ENCODE measurements at regions not wholly inside any gene's neighbourhood (a gene's known extent, or its start where the extent isn't known, plus 50 kb on each side); places are given as distances from the start of the nearest gene placed in this dataset.

- DNase-seq (ENCODE audit: low spot score), result no peak
These were observed 484.0 kb upstream of the TGFBR2 start for GRCh38 chr3:30122359-30122758.

- no peak for DNase-seq (ENCODE audit: low spot score)
These were observed 483.2 kb upstream of the TGFBR2 start for GRCh38 chr3:30123224-30123623.

DNA sequence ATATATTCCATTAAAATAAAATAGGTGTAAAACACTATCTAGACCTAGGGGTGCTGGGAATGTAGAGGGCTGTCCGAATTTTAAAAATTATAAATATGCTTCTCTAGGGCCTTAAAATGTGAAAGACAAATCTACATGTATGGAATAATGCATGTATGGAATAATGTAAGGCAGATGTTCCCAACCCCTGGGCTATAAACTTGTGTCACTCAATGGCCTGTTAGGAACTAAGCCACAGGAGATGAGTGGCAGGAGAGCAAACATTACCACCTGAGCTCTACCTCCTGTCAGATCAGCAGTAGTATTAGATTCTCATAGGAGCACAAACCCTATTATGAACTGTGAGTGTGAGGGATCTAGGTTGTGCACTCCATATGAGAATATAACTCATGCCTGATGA lies 482.6 kb upstream of the TGFBR2 start:
- no peak for DNase-seq (ENCODE audit: low spot score)

DNA sequence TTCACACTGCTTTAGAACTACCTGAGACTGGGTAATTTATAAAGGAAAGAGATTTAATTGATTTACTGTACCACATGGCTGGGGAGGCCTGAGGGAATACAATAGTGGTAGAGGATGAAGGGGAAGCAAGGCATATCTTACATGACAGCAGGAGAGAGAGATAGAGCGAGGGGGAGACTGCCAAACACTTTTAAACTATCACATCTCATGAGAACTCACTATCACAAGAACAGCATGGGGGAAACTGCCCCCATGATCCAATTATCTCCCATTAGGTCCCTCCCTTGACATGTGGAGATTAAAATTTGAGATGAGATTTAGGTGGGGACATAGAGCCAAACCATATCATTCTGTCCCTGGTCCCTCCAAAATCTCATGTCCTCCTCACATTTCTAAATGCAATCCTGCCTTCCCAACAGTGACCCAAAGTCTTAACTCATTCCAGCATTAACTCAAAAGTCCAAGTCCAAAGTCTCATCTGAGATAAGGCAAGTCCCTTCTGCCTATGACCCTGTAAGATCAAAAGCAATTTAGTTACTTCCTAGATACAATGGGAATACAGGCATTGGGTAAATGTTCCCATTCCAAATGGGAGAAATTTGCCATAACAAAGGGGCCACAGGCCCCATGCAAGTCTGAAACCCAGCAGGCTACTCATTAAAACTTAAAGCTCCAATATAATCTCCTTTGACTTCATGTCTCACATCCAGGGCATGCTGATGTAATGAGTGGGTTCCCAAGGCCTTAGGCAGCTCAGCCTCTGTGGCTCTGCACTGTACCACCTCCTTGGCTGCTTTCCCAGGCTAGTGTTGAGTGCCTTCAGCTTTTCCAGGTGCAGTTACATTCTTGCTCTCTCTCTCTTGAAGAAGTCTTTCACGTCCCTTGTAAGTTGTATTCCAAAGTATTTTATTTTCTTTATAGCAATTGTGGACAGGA lies 481.7 kb upstream of the TGFBR2 start:
- no peak for DNase-seq (ENCODE audit: low spot score)

DNA sequence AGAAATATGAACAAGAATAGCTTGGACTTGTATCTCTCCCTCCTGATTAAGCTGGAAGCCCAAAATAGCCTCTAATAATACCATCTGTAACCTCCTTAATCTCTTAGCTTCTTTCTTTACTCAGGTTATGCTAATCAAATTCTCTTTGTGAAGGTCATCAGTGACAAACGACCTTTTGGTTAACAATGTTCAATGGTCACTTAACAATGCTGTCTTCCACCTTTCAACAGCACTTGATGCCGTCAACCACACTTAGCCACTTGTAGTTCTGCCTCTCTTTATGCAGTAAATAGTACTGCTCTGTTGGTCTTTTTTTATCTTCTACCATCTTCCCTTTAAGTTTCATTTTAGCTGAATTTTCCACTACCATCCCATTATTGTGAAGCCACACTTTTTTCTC lies 476.6 kb upstream of the TGFBR2 start:
- no peak for DNase-seq (ENCODE audit: low spot score)

DNA sequence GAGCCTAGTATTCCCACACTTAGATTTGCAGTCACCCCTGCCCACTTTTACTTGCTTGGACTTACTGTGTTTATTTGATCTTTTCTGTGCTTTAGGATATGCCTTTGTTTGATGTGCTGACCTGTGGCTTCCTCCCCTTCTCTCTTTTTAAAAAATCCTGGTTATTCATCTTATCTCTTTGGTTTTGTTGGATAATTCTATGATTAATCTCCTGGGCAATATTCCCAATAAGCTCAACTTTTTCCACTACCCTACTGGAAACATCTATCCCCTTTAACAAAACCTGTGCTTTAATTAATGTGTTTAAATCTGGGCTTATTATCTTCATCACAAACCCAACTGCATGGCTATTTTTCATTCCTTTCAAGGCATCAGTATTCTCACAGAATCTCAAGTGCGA lies 476.0 kb upstream of the TGFBR2 start:
- no peak for DNase-seq (ENCODE audit: low spot score)

DNA sequence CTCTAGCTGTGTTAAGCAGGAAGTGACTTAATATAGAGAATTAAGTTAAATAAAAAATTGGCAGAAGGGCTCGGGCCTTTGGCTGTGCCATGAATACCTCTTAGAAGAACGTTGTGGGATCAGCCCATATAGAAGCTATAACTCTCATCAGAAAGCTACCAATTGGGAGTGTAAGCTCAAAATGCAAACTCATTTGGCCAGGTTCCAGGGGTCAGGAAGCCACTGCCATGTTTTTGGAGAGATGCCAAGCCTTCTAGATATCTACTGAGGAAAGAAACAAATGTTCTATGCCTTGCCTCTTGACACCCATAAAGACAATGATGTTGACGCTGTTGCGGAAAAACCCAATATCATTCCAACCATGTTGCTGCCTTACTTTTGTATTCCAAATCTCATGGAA lies 475.2 kb upstream of the TGFBR2 start:
- DNase-seq (ENCODE audit: low spot score), result no peak

GRCh38 chr3:30135190-30135589 lies 471.2 kb upstream of the TGFBR2 start:
- no peak for DNase-seq (ENCODE audit: low spot score)

DNA sequence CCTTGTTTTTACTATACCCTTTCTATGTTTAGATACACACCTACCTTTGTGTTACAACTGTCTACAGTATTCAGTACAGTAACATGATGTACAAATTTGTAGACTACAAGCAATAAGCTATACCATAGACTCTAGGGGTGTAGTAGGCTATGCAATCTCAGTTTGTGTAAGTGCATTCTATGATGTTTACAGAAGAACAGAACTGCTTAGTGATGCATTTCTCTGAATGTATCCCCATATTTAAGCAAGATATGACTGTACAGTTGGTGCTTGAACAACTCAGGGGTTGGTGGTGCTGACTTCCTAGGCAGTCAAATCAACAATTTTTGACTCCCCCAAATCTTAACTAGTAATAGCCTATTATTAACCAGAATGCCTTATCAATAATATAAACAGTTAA lies 467.1 kb upstream of the TGFBR2 start:
- DNase-seq (ENCODE audit: low spot score), result no peak

DNA sequence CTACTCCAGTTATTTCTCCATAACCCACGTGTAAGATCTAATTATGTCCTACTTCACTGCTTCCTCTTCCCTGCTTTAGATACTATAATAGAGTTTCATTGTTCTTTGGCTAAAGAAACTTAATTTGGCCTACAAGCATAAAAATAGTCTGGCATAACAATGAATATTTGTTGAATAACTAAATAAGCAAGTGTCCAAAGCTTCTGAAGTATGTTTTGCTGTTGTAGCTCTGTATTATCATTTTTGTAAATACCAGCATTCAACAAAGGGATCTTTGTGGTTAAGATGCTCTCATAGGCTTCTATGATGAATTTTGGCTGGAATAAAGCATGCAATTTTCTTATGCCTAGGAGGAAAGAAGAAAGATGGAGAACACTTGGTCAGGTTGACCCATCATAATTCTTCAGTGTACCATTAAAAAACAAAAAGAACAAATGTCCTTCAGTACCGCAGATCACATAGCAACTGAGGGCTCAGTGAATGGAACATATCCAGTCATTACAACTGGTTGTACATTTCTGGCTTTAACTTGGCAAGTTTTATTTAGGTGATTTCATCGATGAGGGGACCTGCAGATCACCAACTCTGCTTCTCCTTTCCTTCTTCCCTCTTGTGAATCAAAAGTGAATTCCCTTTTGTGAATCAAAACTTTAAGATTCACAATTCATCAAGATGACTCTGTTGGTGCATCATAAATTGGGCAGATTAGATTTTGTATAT lies 465.9 kb upstream of the TGFBR2 start:
- DNase-seq (ENCODE audit: low spot score), result no peak

DNA sequence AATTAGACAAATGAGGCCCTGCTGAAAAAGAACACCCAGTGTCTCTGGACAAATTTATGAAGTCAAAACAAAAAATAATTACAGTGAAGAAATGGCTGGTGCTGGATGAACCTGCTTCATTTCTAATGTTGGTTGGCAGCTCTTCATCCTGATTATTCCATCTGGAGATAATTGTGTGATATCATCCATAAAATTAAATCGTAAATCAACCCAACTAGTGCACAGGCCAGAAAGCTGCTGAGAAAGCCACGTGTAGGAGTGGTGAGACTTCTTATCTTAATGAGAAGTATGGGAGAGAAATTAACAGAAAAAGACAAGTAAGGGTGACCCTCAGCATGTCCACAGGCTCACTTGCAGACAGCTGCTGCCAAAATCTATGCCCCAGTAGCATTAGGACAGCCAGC lies 465.2 kb upstream of the TGFBR2 start:
- no peak for DNase-seq (ENCODE audit: low spot score)

DNA sequence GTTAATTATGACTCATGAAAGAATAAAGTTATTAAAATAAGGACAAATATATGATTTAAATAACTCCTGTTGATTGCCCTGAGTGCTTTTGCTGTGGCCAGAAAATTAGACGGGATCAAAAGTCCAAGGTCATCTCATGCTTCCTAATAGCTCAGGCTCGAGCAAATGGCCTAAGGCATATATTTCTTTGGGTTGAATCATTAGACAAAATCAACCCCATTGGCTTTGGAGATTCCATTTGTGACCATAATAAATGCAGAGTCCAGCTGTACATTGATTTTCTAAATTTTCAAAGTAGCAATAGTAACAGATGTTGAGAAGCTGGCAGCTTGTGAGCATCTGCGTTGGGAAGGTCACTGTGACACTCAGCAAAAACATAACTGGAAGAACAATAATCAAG lies 464.5 kb upstream of the TGFBR2 start:
- DNase-seq (ENCODE audit: low spot score), result no peak

DNA sequence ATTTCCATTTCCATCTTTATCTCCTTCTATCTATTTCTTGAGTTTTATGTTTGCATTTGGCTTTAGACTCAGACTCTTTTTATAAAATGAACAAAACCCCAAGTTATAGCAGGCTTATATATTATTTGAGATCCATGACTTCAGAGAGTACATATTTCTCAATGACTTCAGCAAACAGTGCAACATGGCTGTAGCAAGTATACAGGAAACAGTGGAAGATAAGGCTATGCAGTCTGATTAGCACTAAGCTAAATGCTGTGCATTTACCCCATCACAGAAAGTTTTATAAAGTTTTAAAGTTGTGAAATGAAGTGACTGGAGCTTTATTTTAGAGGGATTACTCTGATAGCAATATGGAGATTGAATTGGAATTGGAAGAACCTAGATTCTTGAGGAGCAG lies 463.5 kb upstream of the TGFBR2 start:
- DNase-seq (ENCODE audit: low spot score), result no peak

GRCh38 chr3:30145281-30145680 lies 461.1 kb upstream of the TGFBR2 start:
- no peak for DNase-seq (ENCODE audit: low spot score)

GRCh38 chr3:30146978-30147377 lies 459.4 kb upstream of the TGFBR2 start:
- no peak for DNase-seq (ENCODE audit: low spot score)

DNA sequence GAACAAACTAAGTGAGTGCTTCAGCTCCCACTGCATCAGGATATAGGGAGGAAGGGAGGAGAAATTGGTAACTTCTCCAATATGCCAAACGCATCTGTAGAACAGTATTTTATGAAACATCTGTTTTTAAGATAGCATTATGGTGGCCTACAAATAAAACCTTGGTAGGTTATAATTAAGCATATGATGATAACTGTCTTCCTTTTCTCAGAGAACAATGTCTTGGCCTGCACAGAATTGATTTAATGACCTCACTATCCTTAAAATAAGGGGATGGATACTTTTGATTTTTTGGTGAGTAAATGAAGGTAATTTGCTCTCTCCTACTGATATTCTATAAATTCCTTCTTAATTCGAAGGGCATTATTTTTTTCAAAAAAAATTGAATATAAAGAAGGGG lies 451.5 kb upstream of the TGFBR2 start:
- DNase-seq (ENCODE audit: low spot score), result no peak

- DNase-seq (ENCODE audit: low spot score), result no peak
These were observed 450.6 kb upstream of the TGFBR2 start for GRCh38 chr3:30155755-30156154.

DNA sequence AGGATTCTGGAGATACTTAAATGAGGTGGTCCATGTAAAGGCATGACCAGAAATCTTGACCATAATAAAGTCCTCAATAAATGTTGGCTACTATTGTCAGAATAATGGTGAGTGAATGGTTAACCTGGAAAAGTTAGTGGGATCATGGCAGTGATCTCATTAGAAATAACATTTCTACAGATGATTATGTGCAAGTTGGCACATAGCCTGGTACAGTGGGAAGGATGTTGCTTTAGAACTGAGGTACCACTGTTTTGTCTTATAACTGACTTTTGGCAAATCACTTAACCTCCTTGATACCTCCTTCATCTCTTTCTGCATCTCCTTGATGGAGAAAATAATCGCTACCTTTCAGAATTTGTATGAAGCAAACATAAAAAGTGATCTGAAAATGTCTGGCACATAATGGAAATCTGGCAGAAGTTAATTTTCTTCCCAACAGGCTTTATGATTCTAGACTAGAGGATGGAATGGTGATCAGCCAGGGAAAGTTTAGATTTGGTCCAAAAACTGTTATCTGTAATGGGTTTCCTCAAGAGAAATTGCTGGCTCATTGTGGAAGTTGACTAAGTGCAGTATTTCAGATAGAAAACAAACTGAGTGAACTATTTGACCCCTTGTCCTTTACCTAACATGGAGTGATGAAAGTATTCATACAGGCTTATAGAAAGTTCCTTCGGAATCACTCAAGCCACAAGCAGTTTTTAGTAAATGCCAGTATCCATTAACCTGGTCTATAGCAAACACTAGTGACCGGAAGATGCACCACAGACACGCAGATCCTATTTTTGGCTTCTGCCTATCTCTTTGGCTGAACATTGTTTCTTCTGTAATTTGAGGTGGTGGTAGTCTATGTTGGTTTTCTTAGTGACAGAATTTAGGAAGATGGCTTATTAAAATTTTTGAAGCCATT lies 449.6 kb upstream of the TGFBR2 start:
- no peak for DNase-seq (ENCODE audit: low spot score)

GRCh38 chr3:30161375-30161774 lies 445.0 kb upstream of the TGFBR2 start:
- no peak for DNase-seq (ENCODE audit: low spot score)

GRCh38 chr3:30162579-30162978 lies 443.8 kb upstream of the TGFBR2 start:
- no peak for DNase-seq (ENCODE audit: low spot score)

GRCh38 chr3:30166535-30166934 lies 439.9 kb upstream of the TGFBR2 start:
- DNase-seq (ENCODE audit: low spot score), result no peak

GRCh38 chr3:30167541-30168011 lies 438.8 kb upstream of the TGFBR2 start:
- DNase-seq (ENCODE audit: low spot score), result no peak

All from HuH-7.5 (cell line).